Right atrium auricular region (tissue), 2 donors: ENCODE measurements at regions not wholly inside any gene's neighbourhood (a gene's known extent, or its start where the extent isn't known, plus 50 kb on each side); places are given as distances from the start of the nearest gene placed in this dataset.

ENCODE experiments used
- DNase-seq: peaks from one replicate; pipeline ENCODE4 v3.0.0-alpha.2; 2019; ENCODE audit warnings: low spot score
- H3K27ac ChIP-seq, 2 donors: fragments of 200-600 bp; sonication (generic); 1 replicate in 1 of 2; 2 replicates in 1 of 2; pipeline ENCODE4 v1.5.1; 2016 to 2019
- H3K27me3 ChIP-seq, 2 donors: fragments of 200-600 bp; sonication (generic); one replicate each; pipeline versions ENCODE4 v1.5.1 to v1.6.0; 2017 to 2019
- H3K36me3 ChIP-seq: fragments of 200-600 bp; sonication (generic); one replicate; pipeline ENCODE4 v1.5.1; 2016
- H3K4me1 ChIP-seq, 2 donors: fragments of 200-600 bp; sonication (generic); one replicate each; pipeline versions ENCODE4 v1.5.1 to v1.6.0; 2017 to 2019
- H3K4me3 ChIP-seq, 2 donors: fragments of 200-600 bp; sonication (generic); 1 replicate in 1 of 2; 2 replicates in 1 of 2; pipeline ENCODE4 v1.5.1; 2017 to 2019; ENCODE audit warnings: mild to moderate bottlenecking in 1 of 2, moderate library complexity in 1 of 2
- H3K9me3 ChIP-seq, 2 donors: fragments of 200-600 bp; sonication (generic); one replicate each; pipeline ENCODE4 v1.5.1; 2019
- CTCF ChIP-seq, 2 donors: fragments of 200-600 bp; sonication (generic); IDR thresholded peaks; one replicate each; pipeline ENCODE4 v1.5.1; 2019; ENCODE audit warnings: antibody characterized with exemption in 2 of 2

GRCh38 chr15:98586066-98586465 lies 62.3 kb upstream of the IGF1R start:
- no peak for TF ChIP-seq CTCF (IDR thresholded peaks at IDR 0.05)
- Histone ChIP-seq H3K4me1 (peaks cover 0 to under 1% of the 10 kb centered on the region in 2 donors), H3K27ac (no peak overlapping the region), H3K4me3 (no peak overlapping the region), H3K27me3 (no peaks in the 10 kb centered on the region), H3K9me3 (no peaks in the 10 kb centered on the region), H3K36me3 (no peaks in the 10 kb centered on the region)
- peak; percentile 4 for DNase-seq

GRCh38 chr15:98592136-98592535 lies 56.2 kb upstream of the IGF1R start:
- Histone ChIP-seq H3K27me3 (no peaks in the 10 kb centered on the region), H3K27ac (no peak overlapping the region), H3K9me3 (no peaks in the 10 kb centered on the region), H3K4me3 (no peak overlapping the region), H3K36me3 (no peaks in the 10 kb centered on the region), H3K4me1 (no peaks in the 10 kb centered on the region)
- peak; percentile 13 for DNase-seq
- TF ChIP-seq CTCF (IDR thresholded peaks at IDR 0.05), result no peak

GRCh38 chr15:98596131-98596530 lies 52.2 kb upstream of the IGF1R start:
- Histone ChIP-seq H3K4me3 (no peak overlapping the region), H3K36me3 (no peaks in the 10 kb centered on the region), H3K9me3 (no peaks in the 10 kb centered on the region), H3K27me3 (no peaks in the 10 kb centered on the region), H3K4me1 (no peaks in the 10 kb centered on the region), H3K27ac (no peak overlapping the region)
- no peak for TF ChIP-seq CTCF (IDR thresholded peaks at IDR 0.05)
- DNase-seq, result peak; percentile 52

GRCh38 chr15:98596885-98597392 lies 51.4 kb upstream of the IGF1R start:
- no peaks in the 10 kb centered on the region for H3K36me3 ChIP-seq
- H3K4me1 ChIP-seq, result no peaks in the 10 kb centered on the region
- H3K4me3 ChIP-seq, result no peak overlapping the region
- H3K27me3 ChIP-seq, result no peaks in the 10 kb centered on the region
- TF ChIP-seq CTCF (IDR thresholded peaks at IDR 0.05), result no peak
- no peaks in the 10 kb centered on the region for H3K9me3 ChIP-seq
- no peak for DNase-seq
- H3K27ac ChIP-seq, result no peak overlapping the region

- DNase-seq, result peak; percentile 11
- Histone ChIP-seq H3K4me1 (no peaks in the 10 kb centered on the region), H3K27me3 (no peaks in the 10 kb centered on the region), H3K4me3 (no peak overlapping the region), H3K9me3 (no peaks in the 10 kb centered on the region), H3K27ac (no peak overlapping the region), H3K36me3 (no peaks in the 10 kb centered on the region)
- TF ChIP-seq CTCF (IDR thresholded peaks at IDR 0.05), result no peak
Observed at GRCh38 chr15:98597666-98598065, 50.7 kb upstream of the IGF1R start.
